ENCODE measurements at regions not wholly inside any gene's neighbourhood (a gene's known extent, or its start where the extent isn't known, plus 50 kb on each side); places are given as distances from the start of the nearest gene placed in this dataset.

DNA sequence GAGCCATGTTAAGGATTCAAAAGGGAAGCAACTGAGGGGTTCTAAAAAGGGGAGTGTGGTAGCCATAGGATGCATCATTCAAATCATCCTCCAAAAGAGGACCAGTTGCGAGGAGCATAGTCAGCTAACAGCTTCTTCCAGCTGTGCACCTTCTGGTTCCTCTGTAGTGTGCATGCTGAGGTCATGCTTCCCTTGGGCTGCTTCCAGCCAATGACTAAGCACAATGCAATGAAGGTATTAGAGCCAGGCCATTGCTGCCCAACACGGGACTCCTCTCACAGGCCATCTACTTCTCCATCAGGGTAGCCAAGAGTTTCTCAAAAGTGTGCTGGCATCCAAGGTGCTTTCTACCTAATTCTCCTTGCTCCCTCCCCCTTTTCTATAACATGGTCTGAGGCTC is 69.2 kb upstream of the ARID2 start:
- TF ChIP-seq, protein P1, sequence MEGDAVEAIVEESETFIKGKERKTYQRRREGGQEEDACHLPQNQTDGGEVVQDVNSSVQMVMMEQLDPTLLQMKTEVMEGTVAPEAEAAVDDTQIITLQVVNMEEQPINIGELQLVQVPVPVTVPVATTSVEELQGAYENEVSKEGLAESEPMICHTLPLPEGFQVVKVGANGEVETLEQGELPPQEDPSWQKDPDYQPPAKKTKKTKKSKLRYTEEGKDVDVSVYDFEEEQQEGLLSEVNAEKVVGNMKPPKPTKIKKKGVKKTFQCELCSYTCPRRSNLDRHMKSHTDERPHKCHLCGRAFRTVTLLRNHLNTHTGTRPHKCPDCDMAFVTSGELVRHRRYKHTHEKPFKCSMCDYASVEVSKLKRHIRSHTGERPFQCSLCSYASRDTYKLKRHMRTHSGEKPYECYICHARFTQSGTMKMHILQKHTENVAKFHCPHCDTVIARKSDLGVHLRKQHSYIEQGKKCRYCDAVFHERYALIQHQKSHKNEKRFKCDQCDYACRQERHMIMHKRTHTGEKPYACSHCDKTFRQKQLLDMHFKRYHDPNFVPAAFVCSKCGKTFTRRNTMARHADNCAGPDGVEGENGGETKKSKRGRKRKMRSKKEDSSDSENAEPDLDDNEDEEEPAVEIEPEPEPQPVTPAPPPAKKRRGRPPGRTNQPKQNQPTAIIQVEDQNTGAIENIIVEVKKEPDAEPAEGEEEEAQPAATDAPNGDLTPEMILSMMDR (IDR thresholded peaks at IDR 0.05), result no peak
- TF ChIP-seq POLR2A (IDR thresholded peaks at IDR 0.05), result no peak
